ENCODE measurements at regions not wholly inside any gene's neighbourhood (a gene's known extent, or its start where the extent isn't known, plus 50 kb on each side); places are given as distances from the start of the nearest gene placed in this dataset.

- no peak for DNase-seq
Observed at GRCh38 chr20:9919271-9920014, 80.6 kb upstream of the PAK5 start.

DNA sequence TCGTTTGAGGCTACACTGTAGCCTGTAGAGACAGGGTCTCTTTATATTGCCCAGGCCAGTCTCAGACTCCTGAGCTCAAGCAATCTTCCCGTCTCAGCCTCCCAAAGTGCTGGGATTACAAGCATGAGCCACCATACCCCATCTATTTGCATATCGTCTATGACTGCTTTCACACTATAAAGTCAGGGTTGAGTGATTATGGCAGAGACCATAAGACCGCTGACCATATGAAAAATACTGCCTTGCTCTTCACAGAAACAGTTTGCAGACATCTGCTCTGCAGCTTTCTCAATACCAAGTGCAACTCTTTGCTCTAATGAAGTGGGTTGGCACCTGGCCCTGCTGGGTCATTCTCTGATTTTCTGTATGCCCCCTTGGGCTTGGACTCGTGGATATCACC, 79.5 kb upstream of the PAK5 start:
- DNase-seq = peak in 1 of 2 experiments; percentile 12

DNA sequence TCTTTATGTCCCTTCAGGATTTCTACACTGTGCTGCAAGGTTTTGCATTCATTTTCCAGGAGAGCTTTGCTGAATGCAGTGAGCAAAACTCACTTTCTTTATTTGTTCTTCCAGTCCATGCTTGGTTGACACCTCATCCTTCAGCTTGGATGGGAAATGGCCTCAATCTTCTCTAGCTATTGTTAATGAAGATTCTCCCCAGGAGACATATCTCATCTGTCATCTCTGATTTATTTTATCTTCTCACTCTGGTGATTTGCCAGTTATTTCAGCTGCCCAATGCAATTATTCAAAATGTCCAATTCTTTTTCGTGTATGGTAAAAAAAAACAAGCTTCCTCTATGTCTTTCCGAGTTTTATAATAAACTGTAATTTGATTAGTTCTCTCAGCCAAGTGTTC, 77.9 kb upstream of the PAK5 start:
- DNase-seq = peak in 1 of 2 experiments; percentile 63

- DNase-seq = peak; percentile 39 to 72
Observed at GRCh38 chr20:9912858-9913434, 74.1 kb upstream of the PAK5 start.

GRCh38 chr20:9912290-9912689, 73.4 kb upstream of the PAK5 start:
- DNase-seq = no peak

- no peak for DNase-seq
Observed at GRCh38 chr20:9911519-9911918, 72.6 kb upstream of the PAK5 start.

DNA sequence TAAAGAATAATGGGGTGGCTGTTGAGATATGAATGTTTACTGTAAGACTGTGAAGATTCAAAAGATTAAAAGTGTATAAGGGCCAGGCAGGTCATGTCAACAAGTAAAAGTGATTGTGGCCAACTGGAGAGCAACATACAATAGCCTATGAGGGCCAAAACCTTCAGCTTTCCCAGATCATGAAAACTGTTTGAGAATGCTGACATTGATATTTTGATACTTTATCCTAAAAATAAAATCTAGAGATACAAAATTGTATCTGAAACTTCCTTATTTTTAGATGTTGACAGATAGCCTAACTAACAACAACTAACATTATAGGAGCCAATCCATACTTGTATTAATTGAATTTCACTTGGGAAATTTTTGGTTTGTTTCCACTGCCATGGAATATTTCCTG, 70.3 kb upstream of the PAK5 start:
- DNase-seq = no peak

GRCh38 chr20:9903048-9903655, 64.3 kb upstream of the PAK5 start:
- peak in 1 of 2 experiments; percentile 52 for DNase-seq

GRCh38 chr20:9889270-9889981, 50.5 kb upstream of the PAK5 start:
- DNase-seq = no peak
